HG03097 (cell line): ENCODE measurements at regions not wholly inside any gene's neighbourhood (a gene's known extent, or its start where the extent isn't known, plus 50 kb on each side); places are given as distances from the start of the nearest gene placed in this dataset.
"Not testable (repeated sequence)": the region's sequence is repeated elsewhere in the genome, so short reads cannot be mapped to it uniquely, and the experiment has no call there.

Source experiments
- ATAC-seq: cut with Tn5 transposase; IDR thresholded peaks from one replicate; pipeline ENCODE4 v1.9.1; 2021; ENCODE audit not compliant: unreplicated experiment, low FRiP score

DNA sequence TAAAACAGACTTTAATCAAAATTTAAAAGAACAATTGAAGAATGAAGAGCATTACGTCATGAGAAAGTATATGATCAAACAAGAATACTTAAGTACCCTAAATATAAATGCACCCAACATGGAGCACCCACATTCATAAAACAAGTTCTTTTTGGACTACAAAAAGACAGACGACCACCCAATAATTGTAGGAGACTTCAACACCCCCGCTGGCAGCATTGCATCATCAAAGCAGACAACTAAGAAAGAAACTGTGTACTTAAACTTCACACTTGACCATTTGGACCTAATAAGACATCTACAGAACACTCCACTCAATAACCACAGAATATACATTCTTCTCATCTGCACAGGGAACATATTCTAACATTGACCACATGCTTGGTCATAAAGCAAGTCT is 291.7 kb upstream of the ZNF322 start:
- ATAC-seq: not testable (repeated sequence)

DNA sequence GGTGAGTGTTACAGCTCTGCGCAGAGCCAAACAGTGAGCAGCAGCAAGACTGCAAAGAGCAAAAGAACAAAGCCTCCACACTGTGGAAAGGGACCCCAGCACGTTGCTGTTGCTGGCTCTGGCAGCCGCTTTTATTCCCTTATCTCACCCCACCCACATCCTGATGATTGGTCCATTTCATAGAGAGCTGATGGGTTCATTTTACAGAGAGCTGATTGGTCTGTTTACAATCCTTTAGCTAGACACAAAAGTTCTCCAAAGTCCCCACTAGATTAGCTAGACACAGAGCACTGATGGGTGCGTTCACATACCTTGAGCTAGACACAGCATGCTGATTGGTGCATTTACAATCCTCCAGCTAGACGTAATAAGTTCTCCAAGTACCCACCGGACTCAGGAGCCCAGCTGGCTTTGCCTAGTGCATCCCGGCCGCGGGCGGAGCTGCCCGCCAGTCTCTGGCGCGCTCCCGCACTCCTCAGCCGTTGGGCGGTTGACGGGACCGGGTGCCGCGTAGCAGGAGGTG is 291.4 kb upstream of the PRSS16 start:
- not testable (repeated sequence) for ATAC-seq

DNA sequence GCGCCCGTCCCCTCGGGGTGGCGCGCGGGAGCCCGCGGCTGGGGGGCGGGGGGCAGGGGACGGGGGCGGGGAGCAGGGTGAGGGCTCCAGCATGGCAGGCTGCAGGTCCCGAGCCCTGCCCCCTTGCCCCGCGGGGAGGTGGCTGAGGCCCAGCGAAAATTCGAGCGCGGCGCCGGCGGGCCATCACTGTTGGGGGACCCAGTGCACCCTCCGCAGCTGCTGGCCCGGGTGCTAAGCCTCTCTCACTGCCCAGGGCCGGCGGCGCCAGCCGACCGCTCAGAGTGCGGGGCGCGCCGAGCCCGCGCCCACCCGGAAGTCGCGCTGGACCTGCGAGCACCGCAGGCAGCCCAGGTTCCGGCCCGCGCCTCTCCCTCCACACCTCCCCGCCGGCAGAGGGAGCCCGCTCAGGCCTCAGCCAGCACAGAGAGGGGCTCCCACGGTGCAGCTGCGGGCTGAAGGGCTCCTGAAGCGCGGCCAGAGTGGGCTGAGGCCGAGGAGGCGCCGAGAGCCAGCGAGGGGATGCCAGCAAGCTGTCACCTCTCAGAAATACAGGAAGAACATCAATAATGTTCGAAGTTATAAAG is 290.8 kb upstream of the PRSS16 start:
- not testable (repeated sequence) for ATAC-seq

DNA sequence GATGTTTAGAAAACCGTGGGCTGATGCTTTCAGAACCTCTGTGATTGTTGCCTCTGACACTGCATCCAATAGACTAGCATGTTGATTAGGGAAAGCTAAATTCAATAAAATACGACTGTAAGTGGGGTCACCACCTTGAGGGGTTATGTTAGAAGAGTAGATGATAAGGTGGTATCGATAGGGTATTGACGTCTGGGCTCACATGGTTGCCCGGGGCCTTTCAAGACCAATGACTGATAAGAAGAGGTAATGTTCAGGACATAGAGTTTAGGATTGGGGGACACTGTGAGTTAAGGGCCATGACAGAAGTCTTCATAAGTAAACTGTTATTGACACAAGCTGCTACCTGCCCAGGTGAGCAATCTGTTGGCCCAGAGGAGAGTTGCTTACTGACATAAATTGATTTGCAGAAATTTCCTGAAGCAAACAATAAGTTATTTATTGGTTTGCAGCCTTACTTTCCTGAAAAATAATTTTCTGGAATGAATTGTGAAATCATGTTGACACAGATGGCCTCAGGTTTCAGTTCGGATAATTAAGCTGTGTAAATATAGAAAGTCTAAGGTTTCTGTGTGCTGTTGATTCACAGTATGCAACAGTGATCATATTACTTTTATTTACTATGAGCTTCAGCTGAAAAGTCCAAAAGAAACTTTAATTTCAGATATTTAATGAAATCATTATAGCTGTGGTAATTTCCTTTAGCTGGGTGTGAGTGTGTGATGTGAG is 289.9 kb upstream of the PRSS16 start:
- not testable (repeated sequence) for ATAC-seq

DNA sequence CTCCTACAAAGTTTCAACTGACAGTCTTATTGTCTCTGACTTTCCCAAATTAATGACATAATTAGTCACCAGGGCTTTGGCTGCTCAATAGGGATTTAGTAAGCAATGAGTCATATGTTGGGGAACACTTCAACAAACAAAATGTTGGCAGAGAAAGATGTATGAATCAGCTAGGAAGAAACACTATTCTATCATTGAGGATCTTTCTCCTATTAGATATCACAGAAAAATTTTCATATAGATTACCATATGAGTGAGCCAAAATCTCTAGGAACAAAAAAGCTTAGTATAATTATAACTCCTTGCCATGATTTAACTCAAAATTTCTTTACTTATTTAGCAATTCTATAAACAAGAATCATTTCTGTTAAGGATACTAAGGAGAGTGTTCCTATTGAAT is 286.3 kb upstream of the PRSS16 start:
- ATAC-seq: not testable (repeated sequence)

DNA sequence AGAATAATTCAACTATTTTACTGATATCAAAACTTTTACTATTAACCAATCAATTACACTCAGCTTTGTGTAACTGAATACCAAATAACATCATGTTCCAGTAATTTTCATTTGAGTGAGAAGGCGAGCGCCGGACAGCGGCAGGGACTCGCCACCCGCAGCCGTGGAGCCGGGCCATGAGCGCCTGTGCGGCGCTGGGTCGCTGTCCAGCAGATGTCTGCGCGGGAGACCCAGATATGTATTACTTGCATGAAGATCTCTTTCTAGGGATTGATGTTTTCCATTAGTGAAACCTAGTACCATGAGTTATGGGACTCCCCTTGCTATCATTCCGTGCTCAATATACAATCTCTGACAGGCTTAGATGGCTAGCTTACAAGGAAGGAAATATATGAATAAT is 245.1 kb upstream of the PRSS16 start:
- no peak for ATAC-seq

DNA sequence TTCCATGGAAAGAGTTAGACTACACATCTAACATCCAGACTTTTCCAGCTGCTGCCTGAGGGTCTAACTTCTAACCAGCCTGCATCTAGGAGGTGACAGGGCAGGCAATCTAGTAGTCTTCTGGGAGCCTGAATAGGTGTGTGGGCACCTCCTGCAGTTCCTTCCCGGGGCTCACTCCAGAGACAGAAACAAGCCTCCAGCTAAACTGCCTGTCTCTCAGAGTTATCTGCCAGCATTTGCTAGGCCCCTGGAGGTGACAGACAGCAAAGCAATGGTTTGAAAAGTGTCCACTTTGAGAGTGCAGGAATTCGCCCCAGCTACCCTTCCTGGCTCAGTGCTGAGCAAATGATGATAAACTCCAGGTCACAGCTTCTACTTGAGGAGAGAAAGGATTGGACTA is 240.5 kb upstream of the PRSS16 start:
- no peak for ATAC-seq

DNA sequence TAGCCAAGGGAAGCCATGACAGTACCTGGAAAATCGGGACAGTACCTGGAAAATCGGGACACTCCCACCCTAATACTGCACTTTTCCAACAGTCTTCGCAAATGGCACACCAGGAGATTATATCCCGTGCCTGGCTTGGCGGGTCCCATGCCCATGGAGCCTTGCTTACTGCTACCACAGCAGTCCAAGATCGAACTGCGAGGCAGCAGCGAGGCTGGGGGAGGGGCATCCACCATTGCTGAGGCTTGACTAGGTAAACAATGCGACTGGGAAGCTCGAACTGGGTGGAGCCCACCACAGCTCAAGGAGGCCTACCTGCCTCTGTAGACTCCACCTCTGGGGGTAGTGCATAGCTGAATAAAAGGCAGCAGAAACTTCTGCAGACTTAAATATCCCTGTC is 238.9 kb upstream of the PRSS16 start:
- not testable (repeated sequence) for ATAC-seq

DNA sequence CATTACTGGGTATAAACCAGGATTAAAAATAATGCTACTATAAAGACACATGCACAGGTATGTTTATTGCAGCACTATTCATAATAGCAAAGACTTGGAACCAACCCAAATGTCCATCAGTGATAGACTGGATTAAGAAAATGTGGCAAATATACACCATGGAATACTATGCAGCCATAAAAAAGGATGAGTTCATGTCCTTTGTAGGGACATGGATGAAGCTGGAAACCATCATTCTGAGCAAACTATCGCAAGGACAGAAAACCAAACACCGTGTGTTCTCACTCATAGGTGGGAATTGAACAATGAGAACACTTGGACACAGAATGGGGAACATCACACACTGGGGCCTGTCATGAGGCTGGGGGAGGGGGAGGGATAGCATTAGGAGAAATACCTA is 233.4 kb upstream of the PRSS16 start:
- ATAC-seq: not testable (repeated sequence)

DNA sequence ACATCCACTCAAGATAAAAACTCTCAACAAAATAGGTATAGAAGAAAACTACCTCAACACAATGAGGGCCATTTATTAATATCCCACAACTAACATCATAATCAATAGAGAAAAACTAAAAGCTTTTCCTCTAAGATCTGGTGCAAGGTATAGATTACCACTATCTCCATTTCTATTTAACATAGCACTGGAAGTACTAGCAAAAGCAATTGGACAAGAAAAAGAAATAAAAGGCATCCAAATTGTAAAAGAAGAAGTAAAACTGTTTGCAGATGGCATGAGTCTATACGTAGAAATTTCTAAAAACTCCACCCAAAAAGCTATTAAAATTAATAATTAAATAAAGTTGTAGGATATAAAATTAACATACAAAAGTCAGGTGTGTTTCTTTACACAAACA is 230.8 kb upstream of the PRSS16 start:
- ATAC-seq: no peak

DNA sequence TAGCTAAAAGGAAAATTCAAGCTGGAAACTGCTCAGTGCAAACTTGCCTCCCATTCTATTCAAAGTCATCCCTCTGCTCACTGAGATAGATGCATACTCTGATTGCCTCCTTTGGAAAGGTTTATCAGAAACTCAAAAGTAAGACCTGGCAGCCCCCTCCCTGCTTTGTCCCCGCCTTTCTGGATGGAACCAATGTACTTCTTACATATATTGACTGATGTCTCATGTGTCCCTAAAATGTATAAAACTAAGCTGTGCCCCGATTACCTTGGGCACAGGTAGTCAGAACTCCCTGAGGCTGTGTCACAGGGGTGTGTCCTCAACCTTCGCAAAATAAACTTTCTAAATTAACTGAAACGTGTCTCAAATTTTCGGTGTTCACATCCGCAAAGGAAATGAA is 229.1 kb upstream of the PRSS16 start:
- ATAC-seq: not testable (repeated sequence)

DNA sequence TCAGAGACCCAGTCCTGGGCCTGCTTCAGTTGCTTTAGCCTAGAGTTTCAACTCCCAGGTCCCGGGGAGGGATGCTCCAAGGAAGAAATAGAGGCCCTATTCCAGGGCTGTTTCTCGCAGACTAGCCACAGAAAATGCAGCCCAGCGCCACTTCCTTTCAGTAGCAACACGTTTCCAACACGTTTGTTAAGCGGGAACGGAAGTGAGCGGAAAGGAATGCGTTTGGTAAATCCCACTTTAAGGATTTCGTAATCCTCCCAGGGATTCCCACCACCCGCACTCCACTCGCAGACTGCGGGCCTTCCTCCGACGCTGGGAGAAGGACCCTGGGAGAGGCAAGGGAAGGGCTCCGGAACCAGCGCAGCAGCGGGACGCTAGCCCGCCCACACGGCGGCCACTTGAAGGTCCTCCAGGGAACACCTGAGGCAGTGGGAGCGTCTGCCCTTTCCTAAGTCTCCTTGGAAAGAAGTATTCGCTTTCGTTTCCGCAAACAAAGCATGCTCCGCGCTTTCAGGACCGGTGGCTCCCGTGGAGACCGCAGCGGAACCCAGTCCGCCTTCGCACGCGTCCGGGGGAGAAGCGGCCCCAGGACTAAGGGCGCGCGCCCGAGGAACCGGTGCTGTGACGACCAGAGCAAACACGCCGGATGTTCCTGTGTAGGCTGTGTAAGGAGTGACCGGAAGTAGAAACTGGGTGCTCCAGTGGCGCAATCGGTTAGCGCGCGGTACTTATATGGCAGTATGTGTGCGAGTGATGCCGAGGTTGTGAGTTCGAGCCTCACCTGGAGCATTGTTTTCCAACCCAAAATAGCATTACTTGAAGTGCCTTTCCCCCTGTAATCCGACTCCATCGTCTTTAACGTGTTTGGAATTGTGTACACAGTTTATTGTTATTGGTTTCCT is 227.6 kb upstream of the PRSS16 start:
- ATAC-seq: peak; percentile 69

DNA sequence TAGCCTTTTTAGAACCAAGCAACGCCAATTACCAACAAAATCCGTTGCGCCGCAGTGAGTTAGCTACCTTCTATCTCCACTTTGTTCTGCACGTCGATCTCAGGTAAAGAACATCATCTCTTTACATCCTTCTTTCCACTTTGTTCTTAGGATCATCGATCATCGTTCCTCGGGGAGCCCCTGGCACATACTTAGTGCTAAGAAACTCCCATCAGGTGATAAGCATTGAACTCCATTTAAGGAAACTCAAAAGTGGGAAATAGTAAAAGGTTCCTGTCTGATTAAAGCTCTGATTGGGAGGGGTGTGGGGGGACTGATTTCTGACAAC is 227.0 kb upstream of the PRSS16 start:
- no peak for ATAC-seq

DNA sequence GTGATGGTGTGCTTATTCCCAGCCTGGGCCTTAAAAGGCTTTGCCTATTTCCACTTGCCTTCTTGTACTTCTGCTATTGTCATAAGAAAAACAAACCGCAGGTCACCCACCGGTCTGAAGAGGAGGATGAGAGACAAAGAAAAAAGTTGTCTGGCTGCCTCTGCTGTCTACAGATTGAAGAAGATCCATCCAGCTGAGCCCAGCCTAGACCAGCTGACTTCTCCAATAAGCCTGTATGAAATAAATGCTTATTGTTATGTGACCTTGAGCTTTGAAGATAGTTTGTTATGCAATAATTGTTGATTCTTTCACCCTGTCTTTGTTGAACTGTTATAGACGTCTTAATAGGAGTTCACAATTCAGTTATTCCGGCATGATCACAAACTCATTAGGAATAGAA is 223.8 kb upstream of the PRSS16 start:
- no peak for ATAC-seq

DNA sequence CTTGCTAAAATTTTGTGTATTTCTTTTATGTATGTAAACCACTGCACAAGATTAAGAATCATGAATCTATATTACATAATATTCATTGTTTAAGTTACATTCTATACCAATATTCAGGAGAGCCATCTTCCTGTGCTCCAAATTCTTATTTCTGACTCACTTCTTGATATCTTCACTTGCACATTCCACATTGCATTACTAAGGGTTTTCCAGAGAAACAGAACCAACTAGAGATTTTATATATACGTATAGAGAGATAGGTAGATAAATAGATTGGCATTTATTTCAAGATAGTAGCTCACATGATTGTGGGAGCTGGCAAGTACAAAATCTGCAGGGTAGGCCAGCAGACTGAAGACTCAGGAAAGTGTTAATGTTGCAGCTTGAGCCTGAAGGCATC is 222.2 kb upstream of the PRSS16 start:
- no peak for ATAC-seq

DNA sequence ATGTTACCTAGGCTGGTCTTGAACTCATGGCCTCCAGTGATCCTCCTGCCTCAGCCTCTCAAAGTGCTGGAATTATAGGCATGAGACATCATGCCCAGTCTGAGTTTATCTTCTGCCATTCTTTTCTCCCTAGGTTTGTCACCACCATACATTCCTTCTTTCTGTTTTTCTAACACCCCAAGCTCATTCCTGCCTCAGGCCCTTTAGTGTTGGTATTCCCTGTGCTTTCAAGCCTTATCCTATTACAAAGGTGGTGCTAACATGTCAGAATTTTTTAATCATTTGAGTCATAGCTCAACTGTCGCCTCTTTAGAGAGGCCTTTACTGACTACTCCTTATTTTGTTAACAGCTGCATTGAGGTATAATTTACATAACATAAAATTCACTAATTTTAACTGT is 221.1 kb upstream of the PRSS16 start:
- ATAC-seq: no peak

DNA sequence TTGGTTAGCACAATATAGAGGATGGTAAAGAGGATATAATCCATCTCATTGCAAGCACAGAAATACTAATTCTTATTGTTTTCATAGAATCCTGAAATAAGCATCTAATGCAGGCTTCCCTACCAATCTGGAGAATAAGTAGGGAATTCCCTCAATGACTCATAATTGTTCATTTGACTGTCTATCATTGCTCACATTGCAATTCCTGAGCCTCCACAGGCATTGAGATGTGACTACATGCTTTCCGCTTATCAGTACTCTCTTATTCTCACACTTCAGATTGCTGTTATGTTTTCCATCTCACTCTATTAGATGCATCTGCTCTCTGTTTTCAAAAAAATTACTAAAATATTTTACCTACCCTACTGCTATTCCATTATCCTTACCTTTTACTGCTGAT is 216.2 kb upstream of the PRSS16 start:
- ATAC-seq: no peak

DNA sequence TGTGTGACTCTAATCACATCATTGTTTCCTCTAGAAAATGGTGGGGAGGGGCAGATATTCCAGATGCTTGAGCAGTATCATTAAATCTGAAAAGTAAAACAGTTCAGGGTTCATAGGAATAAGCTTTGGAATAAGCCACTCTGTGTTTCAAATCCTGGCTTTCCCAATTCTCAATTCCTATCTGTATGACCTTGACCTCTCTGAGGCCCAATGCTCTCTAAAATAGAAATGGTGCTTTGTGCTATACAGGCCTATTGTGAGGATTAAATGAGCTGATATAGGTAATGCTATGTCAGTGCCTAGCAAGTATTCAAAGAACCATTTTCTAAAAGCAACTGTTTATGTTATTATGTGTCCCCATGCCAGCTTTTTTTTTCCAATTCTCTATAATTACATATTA is 209.0 kb upstream of the PRSS16 start:
- no peak for ATAC-seq

DNA sequence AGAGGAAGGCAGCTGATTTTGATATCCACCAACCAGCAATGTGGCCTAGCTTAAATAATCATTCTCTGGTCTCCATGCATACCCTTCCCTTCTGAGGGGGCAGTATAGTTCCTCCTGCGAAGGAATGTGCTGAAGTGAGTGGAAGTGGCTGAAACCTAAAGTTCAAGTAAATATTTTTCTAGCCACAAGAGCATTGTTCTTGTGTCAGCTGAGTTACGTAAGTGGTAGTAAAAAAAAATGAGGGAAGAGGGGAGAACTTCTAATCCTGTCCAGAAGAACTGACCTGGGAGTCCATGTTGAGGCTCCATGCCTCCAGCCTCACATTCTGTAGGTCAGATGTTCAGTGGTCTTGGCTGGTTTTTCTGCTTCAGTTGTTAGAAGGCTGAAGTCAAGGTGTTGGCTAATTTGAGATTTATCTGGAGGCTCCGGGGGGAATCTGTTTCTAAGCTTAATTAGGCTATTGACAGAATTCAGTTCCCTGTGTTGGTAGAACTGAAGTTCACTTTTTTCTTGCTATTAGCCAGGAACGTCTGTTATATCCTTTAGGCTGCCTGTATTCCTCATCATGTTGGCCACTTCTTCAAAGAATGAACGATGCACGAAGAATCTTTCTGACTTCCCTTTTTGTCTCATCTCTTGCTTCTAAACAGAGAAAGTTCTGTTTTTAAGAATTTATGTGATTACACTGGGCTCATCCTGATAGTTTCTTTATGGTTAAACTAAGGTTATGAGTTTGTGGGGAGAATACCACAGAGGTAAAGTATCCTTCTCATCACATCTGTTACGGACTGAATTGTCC is 207.1 kb upstream of the PRSS16 start:
- ATAC-seq: no peak

DNA sequence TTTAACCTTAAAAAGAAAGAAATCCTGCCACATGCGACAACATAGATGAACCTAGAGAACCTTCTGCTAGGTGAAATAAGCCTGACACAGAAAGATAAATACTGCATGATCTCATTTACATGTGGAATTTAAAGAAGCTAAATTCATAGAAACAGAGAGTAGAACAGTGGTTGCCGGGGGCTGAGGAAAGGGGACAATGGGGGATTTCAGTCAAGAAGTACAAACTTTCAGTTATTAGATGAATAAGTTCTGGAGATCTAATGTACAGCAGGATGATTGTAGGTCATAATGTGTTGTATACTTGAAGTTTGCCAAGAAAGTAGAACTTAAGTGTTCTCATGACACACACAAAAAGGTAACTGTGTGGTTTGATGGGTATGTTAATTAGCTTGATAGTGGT is 204.3 kb upstream of the PRSS16 start:
- no peak for ATAC-seq

DNA sequence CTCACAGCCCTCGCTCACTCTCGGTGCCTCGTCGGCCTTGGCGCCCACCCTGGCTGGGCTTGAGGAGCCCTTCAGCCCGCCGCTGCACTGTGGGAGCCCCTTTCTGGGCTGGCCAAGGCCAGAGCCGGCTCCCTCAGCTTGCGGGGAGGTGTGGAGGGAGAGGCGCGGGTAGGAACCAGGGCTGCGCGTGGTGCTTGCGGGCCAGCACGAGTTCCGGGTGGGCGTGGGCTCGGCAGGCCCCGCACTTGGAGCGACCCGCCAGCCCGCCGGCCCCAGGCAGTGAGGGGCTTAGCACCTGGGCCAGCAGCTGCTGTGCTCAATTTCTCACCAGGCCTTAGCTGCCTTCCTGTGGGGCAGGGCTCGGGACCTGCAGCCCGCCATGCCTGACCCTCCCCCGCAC is 202.4 kb upstream of the PRSS16 start:
- not testable (repeated sequence) for ATAC-seq
